SK-N-SH treated with all-trans-retinoic acid at 6 μM for 48 hours (cell line): ENCODE measurements at regions not wholly inside any gene's neighbourhood (a gene's known extent, or its start where the extent isn't known, plus 50 kb on each side); places are given as distances from the start of the nearest gene placed in this dataset.

Experiments used
- ATAC-seq: fragments of 200-7000 bp; cut with Tn5 transposase; 3 replicates; pipeline ENCODE4 v1.9.1; 2020; ENCODE audit warnings: mild to moderate bottlenecking, moderate library complexity
- ARNTL ChIP-seq: fragments of 450-650 bp; formaldehyde crosslinking; IDR thresholded peaks from 2 replicates; pipeline ENCODE4 v1.5.0; 2020; ENCODE audit warnings: low read depth, mild to moderate bottlenecking, moderate library complexity, borderline replicate concordance
- BACH2 ChIP-seq: fragments of 250-450 bp; sonication (Bioruptor Pico); IDR thresholded peaks from 2 replicates; pipeline ENCODE4 v1.9.0; 2021; ENCODE audit warnings: mild to moderate bottlenecking, borderline replicate concordance
- CREB5 ChIP-seq: fragments of 250-450 bp; sonication (Bioruptor Pico); IDR thresholded peaks from 2 replicates; pipeline ENCODE4 v1.5.1; 2020; ENCODE audit warnings: low read depth, mild to moderate bottlenecking, moderate library complexity
- CSDC2 ChIP-seq: fragments of 250-450 bp; sonication (Bioruptor Pico); IDR thresholded peaks from 2 replicates; pipeline ENCODE4 v1.5.0; 2020; ENCODE audit warnings: mild to moderate bottlenecking, moderate library complexity
- CSRNP3 ChIP-seq: fragments of 250-450 bp; sonication (Bioruptor Pico); IDR thresholded peaks from 2 replicates; pipeline ENCODE4 v1.5.1; 2021; ENCODE audit warnings: mild to moderate bottlenecking, moderate library complexity
- GLIS3 ChIP-seq: fragments of 250-450 bp; sonication (Bioruptor Pico); IDR thresholded peaks from 2 replicates; pipeline ENCODE4 v1.5.0; 2020; ENCODE audit warnings: mild to moderate bottlenecking, moderate library complexity
- ISL1 ChIP-seq: fragments of 250-450 bp; sonication (Bioruptor Pico); IDR thresholded peaks from 2 replicates; pipeline ENCODE4 v2.1.2; 2022; ENCODE audit warnings: mild to moderate bottlenecking, moderate library complexity
- OSR1 ChIP-seq: fragments of 250-450 bp; sonication (Bioruptor Pico); IDR thresholded peaks from 2 replicates; pipeline ENCODE4 v1.8.0; 2022; ENCODE audit warnings: moderate library complexity, mild to moderate bottlenecking, inconsistent platforms
- PATZ1 ChIP-seq: fragments of 250-450 bp; sonication (Bioruptor Pico); IDR thresholded peaks from 2 replicates; pipeline ENCODE4 v1.8.0; 2020; ENCODE audit warnings: mild to moderate bottlenecking, moderate library complexity, borderline replicate concordance
- POU6F1 ChIP-seq: fragments of 250-450 bp; sonication (Bioruptor Pico); IDR thresholded peaks from 2 replicates; pipeline ENCODE4 v1.8.0; 2021; ENCODE audit warnings: low read depth, mild to moderate bottlenecking, moderate library complexity, borderline replicate concordance
- PPARA ChIP-seq: fragments of 250-450 bp; sonication (Bioruptor Pico); IDR thresholded peaks from 2 replicates; pipeline ENCODE4 v1.5.0; 2020; ENCODE audit warnings: mild to moderate bottlenecking, borderline replicate concordance
- RARB ChIP-seq: fragments of 250-450 bp; sonication (Bioruptor Pico); IDR thresholded peaks from 2 replicates; pipeline ENCODE4 v1.8.0; 2021; ENCODE audit warnings: mild to moderate bottlenecking, moderate library complexity
- SNAI2 ChIP-seq: fragments of 250-450 bp; sonication (Bioruptor Pico); IDR thresholded peaks from 2 replicates; pipeline ENCODE4 v1.5.0; 2020; ENCODE audit warnings: mild to moderate bottlenecking, moderate library complexity
- TCF4 ChIP-seq: fragments of 250-450 bp; sonication (Bioruptor Pico); IDR thresholded peaks from 2 replicates; pipeline ENCODE4 v1.8.0; 2021; ENCODE audit warnings: mild to moderate bottlenecking, moderate library complexity, borderline replicate concordance
- ZC3H10 ChIP-seq: fragments of 250-450 bp; sonication (Bioruptor Pico); IDR thresholded peaks from 2 replicates; pipeline ENCODE4 v1.5.1; 2021; ENCODE audit warnings: mild to moderate bottlenecking, moderate library complexity
- ZFP3 ChIP-seq: fragments of 250-450 bp; sonication (Bioruptor Pico); IDR thresholded peaks from 2 replicates; pipeline ENCODE4 v1.5.0; 2020; ENCODE audit warnings: mild to moderate bottlenecking, moderate library complexity
- ZFP30 ChIP-seq: fragments of 450-650 bp; formaldehyde crosslinking; IDR thresholded peaks from 2 replicates; pipeline ENCODE4 v1.5.0; 2022; ENCODE audit warnings: mild to moderate bottlenecking, moderate library complexity
- ZNF565 ChIP-seq: fragments of 450-650 bp; formaldehyde crosslinking; conservative IDR thresholded peaks from 2 replicates; pipeline ENCODE4 v1.5.0; 2020; ENCODE audit warnings: low read depth, mild to moderate bottlenecking, moderate library complexity
- ZNF70 ChIP-seq: fragments of 450-650 bp; formaldehyde crosslinking; IDR thresholded peaks from 2 replicates; pipeline ENCODE4 v1.5.0; 2020; ENCODE audit warnings: mild to moderate bottlenecking, moderate library complexity
- ZNF8 ChIP-seq: fragments of 450-650 bp; formaldehyde crosslinking; IDR thresholded peaks from 2 replicates; pipeline ENCODE4 v1.5.0; 2020; ENCODE audit warnings: mild to moderate bottlenecking, moderate library complexity

- ATAC-seq: no peak
- TF ChIP-seq PATZ1 (CRISPR knock-in tag): no peak
- no peak for TF ChIP-seq OSR1
- no peak for TF ChIP-seq ZFP3 (CRISPR knock-in tag)
- no peak for TF ChIP-seq CSRNP3 (CRISPR knock-in tag)
- TF ChIP-seq SNAI2 (CRISPR knock-in tag): no peak
- TF ChIP-seq ZFP30 (CRISPR knock-in tag): no peak
- no peak for TF ChIP-seq ZNF565 (CRISPR knock-in tag)
- no peak for TF ChIP-seq RARB (CRISPR knock-in tag)
- no peak for TF ChIP-seq ARNTL (CRISPR knock-in tag)
- no peak for TF ChIP-seq POU6F1
- no peak for TF ChIP-seq ZNF8 (CRISPR knock-in tag)
- TF ChIP-seq ISL1 (CRISPR knock-in tag): no peak
- TF ChIP-seq ZC3H10 (CRISPR knock-in tag): no peak
- no peak for TF ChIP-seq ZNF70
- TF ChIP-seq CREB5 (CRISPR knock-in tag): no peak
- no peak for TF ChIP-seq TCF4 (CRISPR knock-in tag)
- no peak for TF ChIP-seq GLIS3 (CRISPR knock-in tag)
- no peak for TF ChIP-seq PPARA
- TF ChIP-seq BACH2 (CRISPR knock-in tag): no peak
- TF ChIP-seq, all 23 proteins: peak for 0
Measured at GRCh38 chr1:70805641-70806040, 242.0 kb downstream of the PTGER3 start.

GRCh38 chr1:70807088-70807664 is 240.4 kb downstream of the PTGER3 start:
- no peak for ATAC-seq
- TF ChIP-seq RARB (CRISPR knock-in tag) (no peak), POU6F1 (no peak), ZC3H10 (CRISPR knock-in tag) (no peak), CSDC2 (CRISPR knock-in tag) (no peak), ARNTL (CRISPR knock-in tag) (no peak), ZFP30 (CRISPR knock-in tag) (no peak), CSRNP3 (CRISPR knock-in tag) (no peak), ISL1 (CRISPR knock-in tag) (no peak)

- no peak for ATAC-seq
- TF ChIP-seq ARNTL (CRISPR knock-in tag) (no peak), CSDC2 (CRISPR knock-in tag) (no peak), ISL1 (CRISPR knock-in tag) (no peak)
Measured at GRCh38 chr1:70809069-70809468, 238.5 kb downstream of the PTGER3 start.
